GM03348 (cell line): ENCODE measurements at regions not wholly inside any gene's neighbourhood (a gene's known extent, or its start where the extent isn't known, plus 50 kb on each side); places are given as distances from the start of the nearest gene placed in this dataset.
A peak's percentile ranks its signal among the peaks of the same experiment; 100 is the strongest.

Experiments
- DNase-seq: peaks from one replicate; pipeline ENCODE4 v3.0.0; 2012; ENCODE audit warnings: low spot score

- DNase-seq, result peak; percentile 16
Observed at GRCh38 chr3:117616227-117616626, 906.6 kb downstream of the TUSC7 start.

GRCh38 chr3:117617906-117618305 lies 908.3 kb downstream of the TUSC7 start:
- no peak for DNase-seq

- DNase-seq, result no peak
Observed at GRCh38 chr3:117618462-117618861, 908.9 kb downstream of the TUSC7 start.

- no peak for DNase-seq
Observed at GRCh38 chr3:117619805-117620204, 910.2 kb downstream of the TUSC7 start.

- peak; percentile 72 for DNase-seq
Observed at GRCh38 chr3:117622171-117622841, 912.7 kb downstream of the TUSC7 start.

GRCh38 chr3:117624424-117624823 lies 914.8 kb downstream of the TUSC7 start:
- DNase-seq, result no peak

GRCh38 chr3:117625174-117625573 lies 915.6 kb downstream of the TUSC7 start:
- no peak for DNase-seq

- no peak for DNase-seq
Observed at GRCh38 chr3:117626577-117626976, 917.0 kb downstream of the TUSC7 start.

- DNase-seq, result peak; percentile 21
Observed at GRCh38 chr3:117628823-117629291, 919.3 kb downstream of the TUSC7 start.

GRCh38 chr3:117629505-117629904 lies 919.9 kb downstream of the TUSC7 start:
- DNase-seq, result no peak

- no peak for DNase-seq
Observed at GRCh38 chr3:117630469-117630868, 920.9 kb downstream of the TUSC7 start.

GRCh38 chr3:117630885-117631284 lies 921.3 kb downstream of the TUSC7 start:
- DNase-seq, result no peak

GRCh38 chr3:117631781-117632180 lies 922.2 kb downstream of the TUSC7 start:
- DNase-seq, result no peak

- no peak for DNase-seq
Observed at GRCh38 chr3:117632191-117632590, 922.6 kb downstream of the TUSC7 start.

GRCh38 chr3:117633207-117633606 lies 923.6 kb downstream of the TUSC7 start:
- DNase-seq, result no peak

- DNase-seq, result no peak
Observed at GRCh38 chr3:117637666-117638065, 928.1 kb downstream of the TUSC7 start.

GRCh38 chr3:117644203-117644602 lies 934.6 kb downstream of the TUSC7 start:
- no peak for DNase-seq

- no peak for DNase-seq
Observed at GRCh38 chr3:117645561-117646242, 936.1 kb downstream of the TUSC7 start.

- no peak for DNase-seq
Observed at GRCh38 chr3:117647435-117647834, 937.9 kb downstream of the TUSC7 start.

- peak; percentile 13 for DNase-seq
Observed at GRCh38 chr3:117651246-117651645, 941.7 kb downstream of the TUSC7 start.

- no peak for DNase-seq
Observed at GRCh38 chr3:117656391-117656790, 946.8 kb downstream of the TUSC7 start.

- DNase-seq, result no peak
Observed at GRCh38 chr3:117657278-117657677, 947.7 kb downstream of the TUSC7 start.

GRCh38 chr3:117660941-117661817 lies 951.6 kb downstream of the TUSC7 start:
- DNase-seq, result peak; percentile 26
